ENCODE measurements at regions not wholly inside any gene's neighbourhood (a gene's known extent, or its start where the extent isn't known, plus 50 kb on each side); places are given as distances from the start of the nearest gene placed in this dataset.
A peak's percentile ranks its signal among the peaks of the same experiment; 100 is the strongest.
"Not testable (repeated sequence)": the region's sequence is repeated elsewhere in the genome, so short reads cannot be mapped to it uniquely, and the experiment has no call there.

GRCh38 chr4:72938516-72938915, 131.0 kb downstream of the COX18 start:
- no peak for DNase-seq

GRCh38 chr4:72935462-72935861, 134.1 kb downstream of the COX18 start:
- no peak for DNase-seq

- DNase-seq = no peak
Observed at GRCh38 chr4:72933029-72933428, 136.5 kb downstream of the COX18 start.

GRCh38 chr4:72931346-72931745, 138.2 kb downstream of the COX18 start:
- no peak for DNase-seq

GRCh38 chr4:72929596-72930274, 139.8 kb downstream of the COX18 start:
- DNase-seq = not testable (repeated sequence)

GRCh38 chr4:72924814-72925213, 144.7 kb downstream of the COX18 start:
- DNase-seq = no peak

- no peak for DNase-seq
Observed at GRCh38 chr4:72919937-72920336, 149.6 kb downstream of the COX18 start.

GRCh38 chr4:72919464-72919863, 150.1 kb downstream of the COX18 start:
- DNase-seq = no peak

- DNase-seq = no peak
Observed at GRCh38 chr4:72918362-72918761, 151.2 kb downstream of the COX18 start.

- no peak for DNase-seq
Observed at GRCh38 chr4:72911316-72911715, 158.2 kb downstream of the COX18 start.

- peak; percentile 14 for DNase-seq
Observed at GRCh38 chr4:72909461-72909860, 160.1 kb downstream of the COX18 start.

- peak; percentile 2 for DNase-seq
Observed at GRCh38 chr4:72902354-72902753, 167.2 kb downstream of the COX18 start.

- no peak for DNase-seq
Observed at GRCh38 chr4:72901553-72901952, 168.0 kb downstream of the COX18 start.

- peak; percentile 43 for DNase-seq
Observed at GRCh38 chr4:72900952-72901351, 168.6 kb downstream of the COX18 start.

- DNase-seq = no peak
Observed at GRCh38 chr4:72899621-72900020, 169.9 kb downstream of the COX18 start.

- peak; percentile 45 for DNase-seq
Observed at GRCh38 chr4:72899214-72899613, 170.3 kb downstream of the COX18 start.

- DNase-seq = peak; percentile 93
Observed at GRCh38 chr4:72896515-72896914, 173.0 kb downstream of the COX18 start.

- no peak for DNase-seq
Observed at GRCh38 chr4:72895408-72895807, 174.1 kb downstream of the COX18 start.

- no peak for DNase-seq
Observed at GRCh38 chr4:72893354-72894066, 176.0 kb downstream of the COX18 start.

GRCh38 chr4:72888331-72888730, 181.2 kb downstream of the COX18 start:
- DNase-seq = no peak

- DNase-seq = no peak
Observed at GRCh38 chr4:72887152-72887551, 182.4 kb downstream of the COX18 start.

- DNase-seq = no peak
Observed at GRCh38 chr4:72886602-72887001, 182.9 kb downstream of the COX18 start.

GRCh38 chr4:72884225-72884624, 185.3 kb downstream of the COX18 start:
- DNase-seq = not testable (repeated sequence)

- no peak for DNase-seq
Observed at GRCh38 chr4:72876946-72877345, 192.6 kb downstream of the COX18 start.

GRCh38 chr4:72875545-72875944, 194.0 kb downstream of the COX18 start:
- no peak for DNase-seq

All from EL (cell line).